OCI-LY1 (cell line): ENCODE measurements at regions not wholly inside any gene's neighbourhood (a gene's known extent, or its start where the extent isn't known, plus 50 kb on each side); places are given as distances from the start of the nearest gene placed in this dataset.

Source experiments
- H2AFZ ChIP-seq: fragments of 200-600 bp; sonication (generic), shearing (Covaris generic); 2 replicates; pipeline ENCODE4 v1.6.0; 2014; ENCODE audit warnings: antibody characterized with exemption, mild to moderate bottlenecking, low read length
- H3F3A ChIP-seq: fragments of 200-600 bp; sonication (generic), shearing (Covaris generic); 2 replicates; pipeline ENCODE4 v1.6.0; 2014; ENCODE audit warnings: mild to moderate bottlenecking, antibody characterized with exemption, low read length, moderate library complexity; ENCODE audit not compliant: insufficient read depth
- H3K27ac ChIP-seq: fragments of 200-600 bp; sonication (generic); 2 replicates; pipeline ENCODE4 v1.5.1; 2014; ENCODE audit warnings: low read length, mixed run types, mild to moderate bottlenecking, low read depth; ENCODE audit not compliant: poor library complexity, severe bottlenecking
- H3K27me3 ChIP-seq: fragments of 200-600 bp; sonication (generic); 2 replicates; pipeline ENCODE4 v1.6.0; 2014; ENCODE audit warnings: antibody characterized with exemption, mild to moderate bottlenecking, low read length, moderate library complexity; ENCODE audit not compliant: insufficient read depth
- H3K36me3 ChIP-seq: fragments of 200-600 bp; sonication (generic); 2 replicates; pipeline ENCODE4 v1.6.1; 2014; ENCODE audit warnings: mild to moderate bottlenecking, antibody characterized with exemption, low read length, moderate library complexity, mixed read lengths; ENCODE audit not compliant: insufficient read depth
- H3K4me1 ChIP-seq: fragments of 200-600 bp; sonication (generic); 2 replicates; pipeline ENCODE4 v1.5.1; 2014; ENCODE audit warnings: mild to moderate bottlenecking, low read length, moderate library complexity; ENCODE audit not compliant: insufficient read depth, severe bottlenecking
- H3K4me2 ChIP-seq: fragments of 200-600 bp; sonication (generic), shearing (Covaris generic); 2 replicates; pipeline ENCODE4 v1.6.1; 2014; ENCODE audit warnings: low read length
- H3K4me3 ChIP-seq: fragments of 200-600 bp; sonication (generic); 2 replicates; pipeline ENCODE4 v1.5.1; 2014; ENCODE audit warnings: low read length, low read depth, mild to moderate bottlenecking, mixed read lengths; ENCODE audit not compliant: poor library complexity, severe bottlenecking
- H3K79me2 ChIP-seq: fragments of 200-600 bp; shearing (Covaris generic); 2 replicates; pipeline ENCODE4 v1.6.1; 2016; ENCODE audit warnings: mixed run types, low read length, mixed read lengths; ENCODE audit not compliant: insufficient read depth
- H3K9ac ChIP-seq: fragments of 200-600 bp; sonication (generic), shearing (Covaris generic); 2 replicates; pipeline ENCODE4 v1.6.1; 2014; ENCODE audit warnings: mild to moderate bottlenecking, low read length, mixed read lengths
- H3K9me2 ChIP-seq: fragments of 200-600 bp; sonication (generic), shearing (Covaris generic); 2 replicates; pipeline ENCODE4 v1.6.1; 2014; ENCODE audit warnings: low read depth, mild to moderate bottlenecking, low read length, mixed read lengths
- H3K9me3 ChIP-seq: fragments of 200-600 bp; shearing (Covaris generic); 2 replicates; pipeline ENCODE4 v1.6.1; 2014; ENCODE audit warnings: low read length, mixed read lengths
- H4K20me1 ChIP-seq: fragments of 200-600 bp; sonication (generic), shearing (Covaris generic); 2 replicates; pipeline ENCODE4 v1.6.0; 2016; ENCODE audit warnings: mild to moderate bottlenecking, low read length; ENCODE audit not compliant: insufficient read depth
- CTCF ChIP-seq: fragments of 200-600 bp; sonication (generic), shearing (Covaris generic); IDR thresholded peaks from 2 replicates; pipeline ENCODE4 v1.5.1; 2017; ENCODE audit warnings: mild to moderate bottlenecking, antibody characterized with exemption, low read length, moderate library complexity, mixed read lengths
- EZH2 ChIP-seq: fragments of 200-600 bp; sonication (generic), shearing (Covaris generic); IDR thresholded peaks from 2 replicates; pipeline ENCODE4 v1.8.0; 2017; ENCODE audit warnings: borderline replicate concordance, mixed run types, mild to moderate bottlenecking, antibody characterized with exemption, low read length, moderate library complexity, mixed read lengths

GRCh38 chr15:77827860-77828259, 195.1 kb upstream of the LINGO1 start:
- Histone ChIP-seq H3K27me3 (peaks cover 4% of the 10 kb centered on the region; the same call in 1 of the 2 replicates), H3K4me1 (no peaks in the 10 kb centered on the region), H3K9me2 (no peaks in the 10 kb centered on the region), H3F3A (no peaks in the 10 kb centered on the region), H3K9me3 (no peaks in the 10 kb centered on the region), H3K36me3 (no peaks in the 10 kb centered on the region), H2AFZ (no peak overlapping the region), H4K20me1 (no peaks in the 10 kb centered on the region), H3K27ac (no peak overlapping the region), H3K4me3 (no peak overlapping the region), H3K79me2 (no peaks in the 10 kb centered on the region), H3K9ac (no peak overlapping the region), H3K4me2 (no peak overlapping the region)
- TF ChIP-seq CTCF (no peak), EZH2 (no peak)

DNA sequence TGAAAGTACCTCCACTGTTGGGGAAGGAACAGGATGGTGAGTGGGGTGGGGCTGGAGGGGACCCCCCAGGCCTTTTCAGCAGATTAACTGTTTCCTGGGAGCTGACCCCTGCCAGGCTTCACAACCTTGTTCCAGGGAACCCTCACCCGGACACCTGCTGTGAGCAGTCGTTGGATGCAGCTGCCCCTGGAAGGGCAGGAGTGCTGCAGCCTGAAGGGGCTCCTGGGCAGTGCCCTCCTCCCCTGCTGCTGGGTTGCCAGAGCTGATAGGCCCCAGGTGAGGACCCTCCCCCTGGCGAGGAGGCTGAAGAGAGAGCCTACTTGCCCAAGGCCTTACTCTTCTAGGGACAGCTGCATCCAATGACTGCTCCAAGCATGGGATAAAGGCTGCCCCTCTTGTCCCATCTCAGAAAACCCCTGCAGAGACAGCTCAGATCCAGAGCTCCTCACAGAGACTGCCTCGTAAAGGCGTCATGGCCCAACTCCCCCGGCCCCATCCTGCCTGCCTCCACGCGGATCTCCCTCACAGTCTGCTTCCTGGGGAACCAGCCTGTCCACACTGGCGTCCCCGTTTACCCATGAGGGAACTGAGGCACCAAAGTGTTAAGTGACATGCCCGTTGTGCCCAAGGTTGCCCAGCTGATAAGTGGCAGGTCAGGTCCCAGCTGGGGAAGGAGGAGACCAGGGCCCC, 193.4 kb upstream of the LINGO1 start:
- Histone ChIP-seq H3K27me3 (peaks cover 4% of the 10 kb centered on the region; the same call in 1 of the 2 replicates), H3K9me2 (no peaks in the 10 kb centered on the region), H3F3A (no peaks in the 10 kb centered on the region), H3K9me3 (no peaks in the 10 kb centered on the region), H2AFZ (no peak overlapping the region), H4K20me1 (no peaks in the 10 kb centered on the region), H3K79me2 (no peaks in the 10 kb centered on the region), H3K9ac (no peak overlapping the region), H3K4me2 (no peak overlapping the region), H3K4me1 (no peaks in the 10 kb centered on the region), H3K27ac (no peak overlapping the region), H3K4me3 (no peak overlapping the region), H3K36me3 (no peaks in the 10 kb centered on the region)
- TF ChIP-seq EZH2 (no peak), CTCF (no peak)

- TF ChIP-seq CTCF (no peak), EZH2 (no peak)
- no peak overlapping the region for H3K4me3 ChIP-seq
- H3F3A ChIP-seq: no peaks in the 10 kb centered on the region
- no peaks in the 10 kb centered on the region for H3K36me3 ChIP-seq
- H3K4me1 ChIP-seq: no peaks in the 10 kb centered on the region
- H4K20me1 ChIP-seq: no peaks in the 10 kb centered on the region
- no peaks in the 10 kb centered on the region for H3K9me2 ChIP-seq
- H3K4me2 ChIP-seq: no peak overlapping the region
- no peak overlapping the region for H2AFZ ChIP-seq
- H3K27ac ChIP-seq: no peak overlapping the region
- H3K27me3 ChIP-seq: peaks cover 4% of the 10 kb centered on the region; the same call in 1 of the 2 replicates
- no peaks in the 10 kb centered on the region for H3K9me3 ChIP-seq
- no peak overlapping the region for H3K9ac ChIP-seq
- H3K79me2 ChIP-seq: no peaks in the 10 kb centered on the region
These were observed 192.8 kb upstream of the LINGO1 start for GRCh38 chr15:77825546-77825945.
